ENCODE measurements at regions not wholly inside any gene's neighbourhood (a gene's known extent, or its start where the extent isn't known, plus 50 kb on each side); places are given as distances from the start of the nearest gene placed in this dataset.

DNA sequence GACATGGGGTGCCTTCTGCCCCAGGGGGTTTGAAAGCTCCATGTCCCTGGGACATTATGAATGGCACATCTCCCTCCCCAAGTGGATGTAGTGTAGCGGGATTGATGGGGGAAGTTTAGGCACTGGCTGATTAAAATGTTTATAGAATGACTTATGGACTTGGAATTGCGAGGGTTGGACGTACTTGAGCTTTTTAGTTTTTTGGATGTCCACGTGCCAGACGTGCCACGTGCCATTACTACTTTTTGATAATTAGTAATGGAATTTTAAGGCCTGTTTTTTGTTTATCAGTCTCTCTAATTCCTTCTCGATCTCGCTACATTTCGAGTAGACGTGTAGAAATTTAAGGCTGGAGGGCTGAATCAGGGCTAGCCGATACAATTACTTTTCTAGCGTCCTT, 162.8 kb downstream of the TBXT start:
- DNase-seq (ENCODE audit: low read depth), result no peak
- TF ChIP-seq, protein P1, sequence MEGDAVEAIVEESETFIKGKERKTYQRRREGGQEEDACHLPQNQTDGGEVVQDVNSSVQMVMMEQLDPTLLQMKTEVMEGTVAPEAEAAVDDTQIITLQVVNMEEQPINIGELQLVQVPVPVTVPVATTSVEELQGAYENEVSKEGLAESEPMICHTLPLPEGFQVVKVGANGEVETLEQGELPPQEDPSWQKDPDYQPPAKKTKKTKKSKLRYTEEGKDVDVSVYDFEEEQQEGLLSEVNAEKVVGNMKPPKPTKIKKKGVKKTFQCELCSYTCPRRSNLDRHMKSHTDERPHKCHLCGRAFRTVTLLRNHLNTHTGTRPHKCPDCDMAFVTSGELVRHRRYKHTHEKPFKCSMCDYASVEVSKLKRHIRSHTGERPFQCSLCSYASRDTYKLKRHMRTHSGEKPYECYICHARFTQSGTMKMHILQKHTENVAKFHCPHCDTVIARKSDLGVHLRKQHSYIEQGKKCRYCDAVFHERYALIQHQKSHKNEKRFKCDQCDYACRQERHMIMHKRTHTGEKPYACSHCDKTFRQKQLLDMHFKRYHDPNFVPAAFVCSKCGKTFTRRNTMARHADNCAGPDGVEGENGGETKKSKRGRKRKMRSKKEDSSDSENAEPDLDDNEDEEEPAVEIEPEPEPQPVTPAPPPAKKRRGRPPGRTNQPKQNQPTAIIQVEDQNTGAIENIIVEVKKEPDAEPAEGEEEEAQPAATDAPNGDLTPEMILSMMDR (IDR thresholded peaks at IDR 0.05; ENCODE audit: low read depth, low read length, missing control alignments), result no peak
- H3K4me3 ChIP-seq (ENCODE audit: low read depth, low read length), result no peak overlapping the region
- in situ Hi-C loops (cut with HindIII; ENCODE audit: low sequenced_read_pairs), result loop anchor here (5.0 kb wide), 1 partner anchor 87 kb away; no protein-coding TSS in a partner anchor

DNA sequence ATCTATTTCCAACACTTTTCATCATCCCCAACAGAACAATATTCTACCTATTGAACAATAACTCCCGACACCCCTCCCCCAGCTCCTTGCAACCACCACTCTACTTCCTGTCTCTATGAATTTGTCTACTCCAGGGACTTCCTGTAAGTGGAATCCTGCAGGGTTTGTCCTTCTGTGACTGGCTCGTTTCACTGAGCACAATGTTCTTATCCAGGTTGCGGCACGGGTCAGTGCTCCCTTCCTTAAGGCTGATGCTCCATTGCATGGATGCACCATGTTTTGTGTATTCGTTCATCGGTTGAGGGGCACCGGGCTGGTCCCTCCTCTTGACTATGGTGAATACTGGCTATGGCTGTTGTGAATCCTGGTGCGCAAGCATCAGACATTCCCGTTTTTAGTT, 163.2 kb downstream of the TBXT start:
- no peak for DNase-seq (ENCODE audit: low read depth)
- in situ Hi-C loops (cut with HindIII; ENCODE audit: low sequenced_read_pairs), result no loop called here
- H3K4me3 ChIP-seq (ENCODE audit: low read depth, low read length), result no peak overlapping the region
- TF ChIP-seq, protein P1 (IDR thresholded peaks at IDR 0.05; ENCODE audit: low read depth, low read length, missing control alignments), result no peak

DNA sequence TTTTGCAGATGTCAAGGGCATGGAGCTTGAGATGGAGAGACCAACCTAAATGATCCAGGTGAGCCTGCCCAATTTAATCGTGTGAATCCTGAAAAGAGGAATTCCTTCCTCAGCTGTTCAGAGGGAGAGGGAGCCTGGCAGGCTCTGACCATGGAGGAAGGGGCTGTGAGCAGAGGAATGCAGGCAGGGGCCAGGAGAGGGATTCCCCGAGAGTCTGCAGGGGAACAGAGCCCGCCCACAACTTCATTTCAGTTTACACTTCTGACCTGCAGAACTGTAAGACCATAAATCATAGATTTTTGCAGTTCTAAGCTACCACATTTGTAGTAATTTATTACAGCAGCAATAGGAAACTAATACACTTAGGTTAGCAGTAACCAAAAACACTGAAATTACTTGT, 164.1 kb downstream of the TBXT start:
- H3K4me3 ChIP-seq (ENCODE audit: low read depth, low read length), result no peak overlapping the region
- TF ChIP-seq, protein P1 (IDR thresholded peaks at IDR 0.05; ENCODE audit: low read depth, low read length, missing control alignments), result no peak
- DNase-seq (ENCODE audit: low read depth), result no peak
- in situ Hi-C loops (cut with HindIII; ENCODE audit: low sequenced_read_pairs), result no loop called here

DNA sequence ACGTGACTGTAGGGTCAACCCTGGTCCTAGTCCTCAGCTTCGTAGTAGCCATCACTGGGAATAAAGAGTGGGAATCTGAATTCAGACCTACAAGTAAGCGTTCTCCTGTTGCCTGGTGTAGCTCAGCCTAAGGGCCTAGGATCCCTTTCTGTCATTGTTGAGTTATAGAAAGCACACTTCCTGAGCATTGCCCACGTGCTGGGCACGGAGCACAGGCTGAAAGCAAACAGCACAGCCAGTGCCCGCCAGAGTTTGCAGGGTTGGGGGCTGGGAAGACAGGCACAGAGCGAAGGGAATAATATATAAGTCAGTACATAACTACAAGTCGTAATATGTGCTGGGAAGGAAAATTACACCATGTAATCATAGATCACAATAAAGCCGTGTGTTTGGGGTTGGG, 166.3 kb downstream of the TBXT start:
- TF ChIP-seq, protein P1 (IDR thresholded peaks at IDR 0.05; ENCODE audit: low read depth, low read length, missing control alignments), result no peak
- DNase-seq (ENCODE audit: low read depth), result no peak
- in situ Hi-C loops (cut with HindIII; ENCODE audit: low sequenced_read_pairs), result no loop called here
- H3K4me3 ChIP-seq (ENCODE audit: low read depth, low read length), result no peak overlapping the region

DNA sequence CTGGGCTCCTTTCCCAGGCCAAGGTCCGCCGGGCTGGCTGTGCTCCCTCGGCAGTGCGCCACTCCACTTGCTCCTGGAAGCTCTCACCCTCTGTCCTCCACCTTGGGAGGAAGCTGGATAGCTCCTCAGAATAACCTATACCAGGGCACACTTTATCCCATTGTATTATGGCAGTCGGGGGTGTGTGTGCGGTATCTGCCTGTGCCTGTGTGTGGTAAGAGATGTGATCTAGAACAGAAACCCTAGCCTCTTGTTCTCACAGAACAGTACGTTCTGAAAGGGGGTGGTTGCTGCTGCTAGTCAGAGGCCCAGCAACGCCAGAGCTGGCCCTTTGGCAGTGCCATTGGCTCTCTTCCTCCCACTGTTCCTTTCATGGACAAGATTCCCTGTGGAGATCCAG, 168.4 kb downstream of the TBXT start:
- in situ Hi-C loops (cut with HindIII; ENCODE audit: low sequenced_read_pairs), result no loop called here
- no peak for DNase-seq (ENCODE audit: low read depth)
- H3K4me3 ChIP-seq (ENCODE audit: low read depth, low read length), result no peak overlapping the region
- TF ChIP-seq, protein P1 (IDR thresholded peaks at IDR 0.05; ENCODE audit: low read depth, low read length, missing control alignments), result no peak

DNA sequence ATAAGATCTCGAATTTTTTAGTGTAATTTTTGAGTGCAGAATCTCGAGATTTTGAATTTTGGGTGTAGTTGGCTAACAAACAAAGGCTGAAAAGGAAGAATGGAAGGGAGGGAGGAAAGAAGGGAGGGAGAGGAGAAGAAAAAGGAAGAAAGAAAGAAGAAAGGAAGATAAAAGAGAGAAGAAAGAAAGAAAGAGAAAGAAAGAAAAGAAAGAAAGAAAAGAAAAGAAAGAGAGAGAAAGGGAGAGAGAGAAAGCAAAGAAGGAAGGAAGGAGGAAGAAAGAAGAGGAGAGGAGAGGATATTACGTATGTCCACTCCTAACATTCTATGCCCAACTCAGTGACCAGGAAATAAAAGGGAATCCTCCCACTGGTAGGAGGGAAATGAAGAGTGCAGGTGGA, 169.6 kb downstream of the TBXT start:
- DNase-seq (ENCODE audit: low read depth), result no peak

More for the DNA sequence above, 169.6 kb downstream of the TBXT start:
- in situ Hi-C loops (cut with HindIII; ENCODE audit: low sequenced_read_pairs), result no loop called here
- no peak overlapping the region for H3K4me3 ChIP-seq (ENCODE audit: low read depth, low read length)
- TF ChIP-seq, protein P1 (IDR thresholded peaks at IDR 0.05; ENCODE audit: low read depth, low read length, missing control alignments), result no peak
